AG09319 (cell line): ENCODE measurements at regions not wholly inside any gene's neighbourhood (a gene's known extent, or its start where the extent isn't known, plus 50 kb on each side); places are given as distances from the start of the nearest gene placed in this dataset.

Experiments
- DNase-seq: peaks from one replicate; pipeline ENCODE4 v3.0.0-alpha.2; 2010; ENCODE audit warnings: low read depth; ENCODE audit errors: extremely low read depth
- TF ChIP-seq, protein P1 (sequence below): IDR thresholded peaks from 2 replicates; pipeline ENCODE4 v1.5.1; 2011; ENCODE audit warnings: low read depth, mild to moderate bottlenecking, inconsistent platforms, low read length, moderate library complexity

DNA sequence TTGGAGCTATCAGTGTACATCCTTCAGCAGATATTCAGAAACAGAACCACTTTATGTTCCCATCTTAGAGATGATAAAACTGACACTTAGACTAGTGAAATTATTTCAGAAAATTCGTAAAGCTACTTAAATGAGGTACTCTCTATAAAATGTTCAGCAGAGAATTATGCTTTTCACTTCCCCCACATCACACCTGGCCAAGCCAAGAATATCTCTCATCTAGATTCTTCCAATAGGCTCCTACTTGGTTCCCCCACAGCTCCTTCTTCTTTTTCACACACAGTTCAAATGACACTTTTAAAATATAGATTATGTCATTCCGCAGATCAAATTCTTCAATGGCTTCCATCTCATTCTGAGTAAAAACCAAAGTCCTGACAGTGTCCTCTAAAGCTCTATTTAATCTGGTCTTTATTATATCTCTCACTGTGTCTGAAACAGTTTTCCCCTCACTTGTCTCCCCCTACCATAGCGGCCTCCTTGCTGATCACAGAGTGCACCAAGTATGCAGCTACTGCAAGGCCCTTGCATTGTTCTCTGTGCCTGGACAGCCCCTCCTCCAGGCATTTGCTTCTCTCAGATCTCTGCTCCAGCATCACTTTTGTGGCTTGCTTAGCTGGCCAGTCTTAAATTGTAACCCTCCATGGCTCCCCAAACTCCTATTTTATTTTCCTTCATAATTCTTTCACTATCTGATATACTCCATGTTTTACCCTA, 736.8 kb upstream of the USP15 start:
- DNase-seq: no peak
- TF ChIP-seq, protein P1, sequence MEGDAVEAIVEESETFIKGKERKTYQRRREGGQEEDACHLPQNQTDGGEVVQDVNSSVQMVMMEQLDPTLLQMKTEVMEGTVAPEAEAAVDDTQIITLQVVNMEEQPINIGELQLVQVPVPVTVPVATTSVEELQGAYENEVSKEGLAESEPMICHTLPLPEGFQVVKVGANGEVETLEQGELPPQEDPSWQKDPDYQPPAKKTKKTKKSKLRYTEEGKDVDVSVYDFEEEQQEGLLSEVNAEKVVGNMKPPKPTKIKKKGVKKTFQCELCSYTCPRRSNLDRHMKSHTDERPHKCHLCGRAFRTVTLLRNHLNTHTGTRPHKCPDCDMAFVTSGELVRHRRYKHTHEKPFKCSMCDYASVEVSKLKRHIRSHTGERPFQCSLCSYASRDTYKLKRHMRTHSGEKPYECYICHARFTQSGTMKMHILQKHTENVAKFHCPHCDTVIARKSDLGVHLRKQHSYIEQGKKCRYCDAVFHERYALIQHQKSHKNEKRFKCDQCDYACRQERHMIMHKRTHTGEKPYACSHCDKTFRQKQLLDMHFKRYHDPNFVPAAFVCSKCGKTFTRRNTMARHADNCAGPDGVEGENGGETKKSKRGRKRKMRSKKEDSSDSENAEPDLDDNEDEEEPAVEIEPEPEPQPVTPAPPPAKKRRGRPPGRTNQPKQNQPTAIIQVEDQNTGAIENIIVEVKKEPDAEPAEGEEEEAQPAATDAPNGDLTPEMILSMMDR: no peak

DNA sequence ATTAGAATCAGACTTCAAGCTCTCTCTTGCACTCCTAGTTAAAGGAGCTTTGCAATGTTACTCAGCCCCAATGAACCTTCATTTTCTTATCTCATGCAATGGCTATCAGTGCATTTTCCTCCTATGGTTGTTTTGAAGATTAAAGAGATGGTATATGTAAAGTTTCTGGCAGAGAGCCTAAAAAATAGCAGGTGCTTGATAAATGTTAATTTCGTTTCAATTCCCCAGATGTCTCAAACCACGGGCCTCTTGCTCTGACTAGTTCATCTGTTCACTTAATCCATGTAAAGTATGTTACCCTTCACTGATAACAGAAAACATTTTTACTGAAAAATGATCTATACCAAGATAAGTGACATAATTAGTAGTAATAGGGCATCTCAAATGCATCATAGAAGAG, 735.4 kb upstream of the USP15 start:
- DNase-seq: no peak
- TF ChIP-seq, protein P1: no peak

DNA sequence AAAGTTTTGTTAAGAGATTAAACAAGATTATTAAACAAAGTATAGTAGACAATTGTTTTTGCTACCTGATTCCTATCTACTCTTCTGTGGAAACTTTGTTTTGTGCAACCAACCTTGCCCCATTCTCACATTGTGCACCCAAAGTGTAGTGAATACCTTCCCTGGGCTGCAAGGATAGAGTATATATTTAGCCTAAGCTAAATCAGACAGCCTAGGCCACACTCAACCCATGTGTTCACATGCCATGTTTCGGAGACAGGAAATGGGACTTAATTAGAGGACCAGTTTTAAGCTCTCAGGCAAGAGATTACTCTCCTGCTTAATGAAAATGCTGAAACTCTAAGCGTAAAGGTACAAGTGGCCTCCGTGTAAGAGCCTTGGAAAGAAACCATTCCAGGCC, 734.9 kb upstream of the USP15 start:
- TF ChIP-seq, protein P1: no peak

DNA sequence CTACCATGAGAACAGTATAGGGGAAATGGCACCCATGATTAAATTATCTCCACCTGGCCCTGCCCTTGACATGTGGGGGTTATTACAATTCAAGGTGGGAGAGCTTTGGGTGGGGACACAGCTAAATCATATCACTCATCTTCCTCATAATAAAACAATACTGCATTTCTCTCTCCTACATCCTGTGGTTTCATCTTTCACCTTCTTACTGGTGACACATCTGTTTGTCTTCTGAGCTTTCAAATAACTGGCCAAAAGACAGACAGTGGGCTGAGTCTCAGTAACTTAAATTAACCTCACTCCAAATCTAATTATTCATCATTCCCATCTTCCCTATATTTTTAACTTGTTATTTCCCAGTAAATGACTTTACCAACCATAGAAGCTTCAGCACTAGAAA, 729.7 kb upstream of the USP15 start:
- TF ChIP-seq, protein P1: no peak
- DNase-seq: no peak

More for the DNA sequence above, 734.9 kb upstream of the USP15 start:
- no peak for DNase-seq

DNA sequence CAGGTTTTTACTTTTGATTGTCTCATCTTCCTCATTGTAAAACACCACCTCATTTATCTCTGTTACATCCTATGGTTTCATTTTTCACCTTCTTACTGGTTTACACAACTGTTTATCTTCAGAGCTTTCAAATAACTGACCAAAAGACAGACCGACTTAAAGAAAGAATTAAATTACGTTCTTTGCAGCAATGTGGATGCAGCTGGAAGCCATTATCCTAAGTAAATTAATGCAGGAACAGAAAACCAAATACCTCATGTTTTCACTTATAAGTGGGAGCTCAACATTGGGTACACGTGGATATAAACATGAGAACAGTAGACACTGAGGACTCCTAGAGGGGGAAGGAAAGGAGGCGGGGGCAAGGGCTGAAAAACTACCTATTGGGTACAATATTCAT, 729.0 kb upstream of the USP15 start:
- TF ChIP-seq, protein P1: no peak
- no peak for DNase-seq

DNA sequence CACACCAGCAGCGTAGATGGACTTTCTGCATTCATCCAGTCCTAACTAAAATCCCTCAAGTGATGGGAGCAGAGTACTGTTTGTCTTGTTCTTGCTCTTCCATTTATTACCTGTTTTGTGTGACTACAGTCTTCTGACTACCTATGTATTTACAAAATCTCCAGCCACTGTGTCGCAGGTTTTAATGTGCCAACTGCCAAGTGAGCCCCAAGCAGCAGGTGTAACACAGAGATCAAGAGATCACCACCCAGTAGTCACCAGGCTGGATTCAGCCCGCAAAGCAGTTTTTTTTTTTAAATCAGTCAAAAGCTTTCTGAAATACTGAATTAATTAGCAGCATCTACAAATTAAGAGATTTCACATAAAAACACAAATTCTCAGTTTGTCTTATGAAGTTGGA, 724.1 kb upstream of the USP15 start:
- TF ChIP-seq, protein P1: no peak
- DNase-seq: no peak

DNA sequence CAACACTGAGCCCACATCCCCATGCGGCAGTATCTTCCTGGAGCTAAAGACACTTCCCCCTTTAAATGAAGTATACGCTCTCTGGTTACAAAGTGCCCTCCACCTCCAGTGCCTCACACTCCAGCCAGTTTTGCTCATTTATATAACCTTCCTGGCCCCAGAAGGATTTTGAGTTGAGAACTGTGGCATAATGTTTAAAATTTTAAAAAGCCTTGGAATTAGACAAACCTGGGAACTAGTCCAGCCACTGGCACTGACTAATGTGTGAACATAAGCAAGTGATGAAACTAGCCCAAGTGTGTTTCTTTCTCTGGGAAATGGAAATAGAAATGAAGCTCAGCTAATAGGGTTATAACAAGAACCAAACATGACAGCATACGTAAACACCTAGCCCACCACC, 723.7 kb upstream of the USP15 start:
- TF ChIP-seq, protein P1: no peak
- no peak for DNase-seq
